Liver (tissue), 8 donors: ENCODE measurements at regions not wholly inside any gene's neighbourhood (a gene's known extent, or its start where the extent isn't known, plus 50 kb on each side); places are given as distances from the start of the nearest gene placed in this dataset.

Experiments used
- DNase-seq: peaks from one replicate; pipeline ENCODE4 v3.0.0-alpha.2; 2017; ENCODE audit warnings: low spot score
- H3K27ac ChIP-seq, 2 donors: one replicate each; pipeline ENCODE4 v1.7.0; 2013; ENCODE audit warnings: inconsistent platforms in 2 of 2, low read length in 2 of 2, control low read depth in 1 of 2, low read depth in 1 of 2, mild to moderate bottlenecking in 1 of 2
- H3K27me3 ChIP-seq, 4 donors: one replicate each; pipeline versions ENCODE4 v1.6.1 to v1.7.0; 2013; ENCODE audit warnings: low read length in 3 of 4, inconsistent platforms in 1 of 4, mild to moderate bottlenecking in 1 of 4, moderate library complexity in 1 of 4; ENCODE audit not compliant: control insufficient read depth in 4 of 4, insufficient read depth in 4 of 4
- H3K36me3 ChIP-seq, 4 donors: one replicate each; pipeline versions ENCODE4 v1.6.1 to v1.7.0; 2013; ENCODE audit warnings: low read length in 3 of 4, mild to moderate bottlenecking in 3 of 4, low read depth in 1 of 4, moderate library complexity in 1 of 4; ENCODE audit not compliant: control insufficient read depth in 4 of 4, insufficient read depth in 3 of 4
- H3K4me1 ChIP-seq, 4 donors: one replicate each; pipeline versions ENCODE4 v1.6.1 to v1.7.0; 2013; ENCODE audit warnings: low read length in 3 of 4, mild to moderate bottlenecking in 3 of 4, moderate library complexity in 1 of 4; ENCODE audit not compliant: control insufficient read depth in 4 of 4, insufficient read depth in 4 of 4
- H3K4me3 ChIP-seq, 3 donors: one replicate each; pipeline versions ENCODE4 v1.6.1 to v1.7.0; 2013; ENCODE audit warnings: low read length in 3 of 3, control low read depth in 1 of 3, low read depth in 1 of 3, mild to moderate bottlenecking in 1 of 3
- H3K9ac ChIP-seq, 2 donors: one replicate each; pipeline ENCODE4 v1.7.0; 2013; ENCODE audit warnings: low read length in 2 of 2, mild to moderate bottlenecking in 2 of 2, moderate library complexity in 2 of 2, control low read depth in 1 of 2, low read depth in 1 of 2
- H3K9me3 ChIP-seq, 4 donors: one replicate each; pipeline versions ENCODE4 v1.6.1 to v1.7.0; 2013; ENCODE audit warnings: low read length in 3 of 4; ENCODE audit not compliant: control insufficient read depth in 4 of 4
- ATF3 ChIP-seq: IDR thresholded peaks from 2 replicates; pipeline ENCODE4 v1.6.1; 2016; ENCODE audit warnings: antibody characterized with exemption
- CTCF ChIP-seq: fragments of 150-350 bp; IDR thresholded peaks from 2 replicates; pipeline ENCODE4 v1.5.1; 2017; ENCODE audit warnings: improper control_type of control experiment, low read depth, low read length; ENCODE audit not compliant: missing input control
- EGR1 ChIP-seq, 2 donors: IDR thresholded peaks; 2 replicates each; pipeline ENCODE4 v1.6.1; 2016 to 2018; ENCODE audit warnings: antibody characterized with exemption in 2 of 2, low read depth in 2 of 2
- GABPA ChIP-seq, 2 donors: IDR thresholded peaks in 1 of 2; conservative IDR thresholded peaks in 1 of 2; 2 replicates each; pipeline ENCODE4 v1.6.1; 2016; ENCODE audit warnings: antibody characterized with exemption in 2 of 2, mild to moderate bottlenecking in 1 of 2, moderate library complexity in 1 of 2
- HNF4A ChIP-seq, 2 donors: conservative IDR thresholded peaks; 2 replicates each; pipeline ENCODE4 v1.6.1; 2016; ENCODE audit warnings: antibody characterized with exemption in 2 of 2, mild to moderate bottlenecking in 2 of 2
- HNF4G ChIP-seq: IDR thresholded peaks from 2 replicates; pipeline ENCODE4 v1.6.1; 2016; ENCODE audit warnings: antibody characterized with exemption
- JUND ChIP-seq, 2 donors: IDR thresholded peaks; 2 replicates each; pipeline ENCODE4 v1.6.1; 2016; ENCODE audit warnings: antibody characterized with exemption in 2 of 2
- NR2F2 ChIP-seq: IDR thresholded peaks from 2 replicates; pipeline ENCODE4 v1.6.1; 2016; ENCODE audit warnings: antibody characterized with exemption
- RAD21 ChIP-seq, 2 donors: IDR thresholded peaks; 2 replicates each; pipeline ENCODE4 v1.6.1; 2016; ENCODE audit warnings: antibody characterized with exemption in 2 of 2, mild to moderate bottlenecking in 2 of 2
- REST ChIP-seq: IDR thresholded peaks from 2 replicates; pipeline ENCODE4 v1.6.1; 2016; ENCODE audit warnings: antibody characterized with exemption, mild to moderate bottlenecking
- RXRA ChIP-seq, 2 donors: IDR thresholded peaks; 2 replicates each; pipeline ENCODE4 v1.6.1; 2017 to 2018; ENCODE audit warnings: antibody characterized with exemption in 2 of 2, mild to moderate bottlenecking in 1 of 2
- SP1 ChIP-seq: IDR thresholded peaks from 2 replicates; pipeline ENCODE4 v1.6.1; 2018; ENCODE audit warnings: antibody characterized with exemption, mild to moderate bottlenecking
- TAF1 ChIP-seq: conservative IDR thresholded peaks from 2 replicates; pipeline ENCODE4 v1.6.1; 2016; ENCODE audit warnings: antibody characterized with exemption, mild to moderate bottlenecking
- WGBS: extraction: QIAGEN DNeasy Blood & Tissue Kit; methylation state at CpG from one replicate; pipeline ENCODE4 v1.1.7; 2013; 5-methylcytosine and 5-hydroxymethylcytosine counted together
- TF ChIP-seq, protein P1 (sequence below): IDR thresholded peaks from 2 replicates; pipeline ENCODE4 v1.6.1; 2016; ENCODE audit warnings: antibody characterized with exemption
- TF ChIP-seq, protein P2 (sequence below): IDR thresholded peaks from 2 replicates; pipeline ENCODE4 v1.6.1; 2016; ENCODE audit warnings: antibody characterized with exemption
- donor health status: healthy.
- donor health status: healthy.
- donor health status: healthy.
- donor health status: healthy.
- donor health status: healthy.

- DNase-seq, result no peak
- Histone ChIP-seq H3K36me3 (no peaks in the 10 kb centered on the region), H3K9me3 (no peaks in the 10 kb centered on the region), H3K4me1 (no peaks in the 10 kb centered on the region), H3K27ac (no peak overlapping the region), H3K9ac (no peak overlapping the region), H3K4me3 (no peak overlapping the region), H3K27me3 (peaks cover 0 to 3% (median under 1%) of the 10 kb centered on the region in 4 donors)
- no peak for TF ChIP-seq HNF4A (conservative IDR thresholded peaks at IDR 0.05)
- TF ChIP-seq CTCF, result no peak
- no peak for TF ChIP-seq JUND (IDR thresholded peaks at IDR 0.05)
- TF ChIP-seq HNF4G, result no peak
- TF ChIP-seq, protein P1, sequence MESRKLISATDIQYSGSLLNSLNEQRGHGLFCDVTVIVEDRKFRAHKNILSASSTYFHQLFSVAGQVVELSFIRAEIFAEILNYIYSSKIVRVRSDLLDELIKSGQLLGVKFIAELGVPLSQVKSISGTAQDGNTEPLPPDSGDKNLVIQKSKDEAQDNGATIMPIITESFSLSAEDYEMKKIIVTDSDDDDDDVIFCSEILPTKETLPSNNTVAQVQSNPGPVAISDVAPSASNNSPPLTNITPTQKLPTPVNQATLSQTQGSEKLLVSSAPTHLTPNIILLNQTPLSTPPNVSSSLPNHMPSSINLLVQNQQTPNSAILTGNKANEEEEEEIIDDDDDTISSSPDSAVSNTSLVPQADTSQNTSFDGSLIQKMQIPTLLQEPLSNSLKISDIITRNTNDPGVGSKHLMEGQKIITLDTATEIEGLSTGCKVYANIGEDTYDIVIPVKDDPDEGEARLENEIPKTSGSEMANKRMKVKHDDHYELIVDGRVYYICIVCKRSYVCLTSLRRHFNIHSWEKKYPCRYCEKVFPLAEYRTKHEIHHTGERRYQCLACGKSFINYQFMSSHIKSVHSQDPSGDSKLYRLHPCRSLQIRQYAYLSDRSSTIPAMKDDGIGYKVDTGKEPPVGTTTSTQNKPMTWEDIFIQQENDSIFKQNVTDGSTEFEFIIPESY, result no peak
- TF ChIP-seq SP1, result no peak
- 76% methylated on average over 8 of the region's 8 CpGs for WGBS
These were observed 108.4 kb downstream of the AIPL1 start for GRCh38 chr17:6326483-6326882.

GRCh38 chr17:6325741-6326140 lies 109.2 kb downstream of the AIPL1 start:
- H3K27ac ChIP-seq, result no peak overlapping the region
- H3K27me3 ChIP-seq, result peaks cover 0 to 3% (median under 1%) of the 10 kb centered on the region in 4 donors
- no peak overlapping the region for H3K4me3 ChIP-seq
- no peaks in the 10 kb centered on the region for H3K36me3 ChIP-seq
- WGBS, result 74% methylated on average over 8 of the region's 8 CpGs
- H3K4me1 ChIP-seq, result no peaks in the 10 kb centered on the region
- H3K9ac ChIP-seq, result no peak overlapping the region
- TF ChIP-seq RXRA (IDR thresholded peaks at IDR 0.05), result no peak
- TF ChIP-seq TAF1, result no peak
- no peak for TF ChIP-seq NR2F2
- no peak for TF ChIP-seq CTCF
- TF ChIP-seq EGR1 (IDR thresholded peaks at IDR 0.05; ENCODE audit: low read depth in 2 of 2), result no peak
- no peak for TF ChIP-seq HNF4A (conservative IDR thresholded peaks at IDR 0.05)
- TF ChIP-seq JUND (IDR thresholded peaks at IDR 0.05), result no peak
- TF ChIP-seq REST, result no peak
- TF ChIP-seq, protein P2, sequence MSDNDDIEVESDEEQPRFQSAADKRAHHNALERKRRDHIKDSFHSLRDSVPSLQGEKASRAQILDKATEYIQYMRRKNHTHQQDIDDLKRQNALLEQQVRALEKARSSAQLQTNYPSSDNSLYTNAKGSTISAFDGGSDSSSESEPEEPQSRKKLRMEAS, result no peak
- TF ChIP-seq SP1, result no peak
- no peak for TF ChIP-seq GABPA (IDR thresholded peaks at IDR 0.05 in 1 of 2, conservative IDR thresholded peaks at IDR 0.05 in 1 of 2)
- TF ChIP-seq ATF3, result no peak
- TF ChIP-seq RAD21 (IDR thresholded peaks at IDR 0.05), result no peak
- TF ChIP-seq, protein P1, result no peak
- no peak for DNase-seq
- H3K9me3 ChIP-seq, result no peaks in the 10 kb centered on the region
